HepG2 (cell line): ENCODE measurements at regions not wholly inside any gene's neighbourhood (a gene's known extent, or its start where the extent isn't known, plus 50 kb on each side); places are given as distances from the start of the nearest gene placed in this dataset.
A peak's percentile ranks its signal among the peaks of the same experiment; 100 is the strongest.

ENCODE experiments used
- ATAC-seq: fragments of 200-7000 bp; cut with Tn5 transposase; 3 replicates; pipeline ENCODE4 v1.9.1; 2020; ENCODE audit warnings: mild to moderate bottlenecking, moderate library complexity
- BruUV-seq: library from RNA; stranded (reverse); fragments of 400-500 nt; replicated peaks from 2 replicates; lab custom pipeline; 2021; lab: Mats Ljungman, UMichigan
- CTCF ChIA-PET: fragments of 300-600 bp; formaldehyde crosslinking; extraction: SDS; loops from one replicate; lab custom pipeline; 2021; ENCODE audit warnings: low total read pairs, inconsistent platforms, low intra/inter-chr PET ratio; lab: Yijun Ruan, JAX
- POLR2A ChIA-PET: fragments of 350-600 bp; sonication (Branson Sonifier 250); formaldehyde crosslinking; loops from one replicate; lab custom pipeline; 2020; ENCODE audit warnings: antibody characterized with exemption, inconsistent platforms; lab: Yijun Ruan, JAX
- DNase-seq: peaks from one replicate; pipeline ENCODE4 v3.0.0-alpha.2; 2015; ENCODE audit warnings: low spot score
- FAIRE-seq: peaks from 3 replicates; lab custom pipeline; 2011; peaks lifted over from hg19 to GRCh38; lab: Jason Lieb, UNC
- H2AFZ ChIP-seq: one replicate; pipeline ENCODE4 v1.6.1; 2011; ENCODE audit warnings: low read length, inconsistent platforms
- H3K27ac ChIP-seq: fragments of 300-600 bp; 3 replicates; pipeline ENCODE4 v1.8.0; 2011; ENCODE audit warnings: mixed run types, mild to moderate bottlenecking, mixed read lengths, low read length, inconsistent platforms; ENCODE audit not compliant: insufficient read depth; ENCODE audit errors: extremely low read length
- H3K27me3 ChIP-seq, 2 experiments: fragments of 200-600 bp in 1 of 2; 2 replicates in 1 of 2; 3 replicates in 1 of 2; pipeline versions ENCODE4 v1.6.0 to v1.8.0; 2011; ENCODE audit warnings: low read length in 2 of 2, mild to moderate bottlenecking in 2 of 2, moderate library complexity in 2 of 2, inconsistent platforms in 1 of 2; ENCODE audit not compliant: insufficient read depth in 2 of 2, control insufficient read depth in 1 of 2
- H3K36me3 ChIP-seq, 2 experiments: fragments of 200-600 bp in 1 of 2; replicated peaks in 1 of 2; 2 replicates in 1 of 2; 3 replicates in 1 of 2; pipeline versions ENCODE4 v1.5.1 to v1.8.0; 2011; ENCODE audit warnings: low read length in 2 of 2, inconsistent platforms in 1 of 2; ENCODE audit not compliant: insufficient read depth in 2 of 2, control insufficient read depth in 1 of 2
- H3K4me1 ChIP-seq: 2 replicates; pipeline ENCODE4 v1.5.1; 2012; ENCODE audit warnings: low read length, inconsistent platforms; ENCODE audit not compliant: insufficient read depth
- H3K4me2 ChIP-seq: 2 replicates; pipeline ENCODE4 v1.6.0; 2011; ENCODE audit warnings: low read depth, low read length, inconsistent platforms
- H3K4me3 ChIP-seq, 3 experiments: fragments of 200-600 bp in 1 of 3; sonication (generic), shearing (Covaris generic) in 1 of 3; replicated peaks in 1 of 3; 2 replicates each; pipeline ENCODE4 v1.5.1; 2011 to 2016; ENCODE audit warnings: low read length in 3 of 3, inconsistent platforms in 2 of 3, low read depth in 2 of 3, mild to moderate bottlenecking in 2 of 3, control low read depth in 1 of 3, mixed read lengths in 1 of 3; ENCODE audit not compliant: insufficient read depth in 1 of 3
- H3K79me2 ChIP-seq: one replicate; pipeline ENCODE4 v1.6.1; 2011; ENCODE audit warnings: low read length, inconsistent platforms; ENCODE audit not compliant: insufficient read depth
- H3K9ac ChIP-seq: 2 replicates; pipeline ENCODE4 v1.6.0; 2011; ENCODE audit warnings: mild to moderate bottlenecking, low read depth, low read length, inconsistent platforms; ENCODE audit not compliant: insufficient read depth
- H3K9me3 ChIP-seq: 2 replicates; pipeline ENCODE4 v1.5.1; 2012; ENCODE audit warnings: mild to moderate bottlenecking, low read length
- H4K20me1 ChIP-seq: 2 replicates; pipeline ENCODE4 v1.6.0; 2011; ENCODE audit warnings: inconsistent platforms, mild to moderate bottlenecking, low read length, moderate library complexity; ENCODE audit not compliant: insufficient read depth
- CTCF ChIP-seq: sonication (generic); formaldehyde crosslinking; IDR thresholded peaks from 2 replicates; pipeline ENCODE4 v1.5.0; 2020; ENCODE audit warnings: mild to moderate bottlenecking, missing genetic modification reagents, moderate library complexity
- EP300 ChIP-seq, 3 experiments: sonication (generic) in 1 of 3; formaldehyde crosslinking in 1 of 3; IDR thresholded peaks; 2 replicates each; pipeline versions ENCODE4 v1.5.1 to v1.6.1; 2011 to 2020; ENCODE audit warnings: low read depth in 2 of 3, low read length in 2 of 3, borderline replicate concordance in 1 of 3, improper control_type of control experiment in 1 of 3, mild to moderate bottlenecking in 1 of 3, missing genetic modification reagents in 1 of 3, moderate library complexity in 1 of 3
- MAFF ChIP-seq: IDR thresholded peaks from 2 replicates; pipeline ENCODE4 v1.6.1; 2011; ENCODE audit warnings: low read depth, low read length, improper control_type of control experiment
- MAFK ChIP-seq, 2 experiments: IDR thresholded peaks in 1 of 2; conservative IDR thresholded peaks in 1 of 2; 2 replicates each; pipeline ENCODE4 v1.6.1; 2011; ENCODE audit warnings: improper control_type of control experiment in 2 of 2, low read length in 2 of 2
- MATR3 ChIP-seq: sonication (generic); formaldehyde crosslinking; IDR thresholded peaks from 2 replicates; pipeline ENCODE4 v1.4.0; 2020; ENCODE audit warnings: missing genetic modification reagents
- SMC3 ChIP-seq: IDR thresholded peaks from 2 replicates; pipeline ENCODE4 v1.6.1; 2011; ENCODE audit warnings: low read length, improper control_type of control experiment
- STAG1 ChIP-seq: sonication (generic); formaldehyde crosslinking; IDR thresholded peaks from 2 replicates; pipeline ENCODE4 v1.4.0; 2020; ENCODE audit warnings: missing genetic modification reagents
- ZBTB10 ChIP-seq: sonication (generic); formaldehyde crosslinking; IDR thresholded peaks from 2 replicates; pipeline ENCODE4 v1.4.0; 2020; ENCODE audit warnings: missing genetic modification reagents, borderline replicate concordance
- ZFP82 ChIP-seq: sonication (generic); formaldehyde crosslinking; IDR thresholded peaks from 2 replicates; pipeline ENCODE4 v1.5.1; 2020; ENCODE audit warnings: mild to moderate bottlenecking, missing genetic modification reagents, borderline replicate concordance
- ZNF326 ChIP-seq: sonication (generic); formaldehyde crosslinking; IDR thresholded peaks from 2 replicates; pipeline ENCODE4 v1.4.0; 2020; ENCODE audit warnings: missing genetic modification reagents, borderline replicate concordance
- ZNF337 ChIP-seq: sonication (generic); formaldehyde crosslinking; IDR thresholded peaks from 2 replicates; pipeline ENCODE4 v1.5.1; 2020; ENCODE audit warnings: missing genetic modification reagents, low read depth, mild to moderate bottlenecking, borderline replicate concordance
- WGBS: methylation state at CpG from one replicate; pipeline ENCODE4 v1.1.6; 2017; ENCODE audit warnings: low lambda C conversion rate; 5-methylcytosine and 5-hydroxymethylcytosine counted together
- in situ Hi-C: cut with HindIII; loops from 2 replicates; pipeline ENCODE4 v1.10.0; 2017; ENCODE audit warnings: low pct_unique_long_range_greater_than_20kb; ENCODE audit not compliant: extremely low pct_ligation_motif_present
- intact Hi-C: fragments of 100-400 bp; cut with micrococcal nuclease; formaldehyde crosslinking; loops from one replicate; pipeline ENCODE4 v1.10.0; 2022; ENCODE audit not compliant: unreplicated experiment

GRCh38 chr4:84260495-84260894, 238.6 kb downstream of the NKX6-1 start:
- BruUV-seq, result no TSS peak
- Histone ChIP-seq H3K9me3 (peaks cover 10% of the 10 kb centered on the region), H3K27me3 (no peaks in the 10 kb centered on the region), H3K36me3 (no peaks in the 10 kb centered on the region), H3K9ac (no peak overlapping the region), H3K27ac (no peak overlapping the region), H3K4me2 (no peak overlapping the region), H3K4me1 (no peaks in the 10 kb centered on the region), H2AFZ (no peak overlapping the region), H3K4me3 (no peak overlapping the region), H3K79me2 (no peaks in the 10 kb centered on the region), H4K20me1 (no peaks in the 10 kb centered on the region)
- ChIA-PET CTCF (interaction anchor here (1.9 to 2.1 kb wide), 2 partner anchors 489 to 616 kb away, joined by 9 to 16 read pairs; no protein-coding TSS in a partner anchor), POLR2A (no interaction called here)
- FAIRE-seq (no peak), DNase-seq (no peak), ATAC-seq (no peak)
- intact Hi-C loops (no loop called here), in situ Hi-C loops (loop anchor here (25.0 kb wide), 1 partner anchor 498 kb away; no protein-coding TSS in a partner anchor)
- TF ChIP-seq ZNF326 (no peak), ZNF337 (CRISPR knock-in tag) (peak; percentile 51; the same call in 1 of the 2 replicates)

- no peak overlapping the region for H3K9ac ChIP-seq
- in situ Hi-C loops, result loop anchor here (25.0 kb wide), 1 partner anchor 497 kb away; no protein-coding TSS in a partner anchor
- CTCF ChIA-PET, result interaction anchor here (1.9 to 2.1 kb wide), 2 partner anchors 488 to 615 kb away, joined by 9 to 16 read pairs; no protein-coding TSS in a partner anchor
- BruUV-seq, result no TSS peak
- no peak overlapping the region for H3K4me2 ChIP-seq
- intact Hi-C loops, result loop anchor here (1.0 to 5.0 kb wide), 2 partner anchors 352 to 488 kb away; no protein-coding TSS in a partner anchor
- no peaks in the 10 kb centered on the region for H3K36me3 ChIP-seq
- no peaks in the 10 kb centered on the region for H3K27me3 ChIP-seq
- H4K20me1 ChIP-seq, result no peaks in the 10 kb centered on the region
- DNase-seq (peak; percentile 11), ATAC-seq (peak; percentile 70), FAIRE-seq (peak; percentile 18)
- H3K4me3 ChIP-seq, result no peak overlapping the region
- peaks cover 10% of the 10 kb centered on the region for H3K9me3 ChIP-seq
- POLR2A ChIA-PET, result no interaction called here
- no peak for TF ChIP-seq ZFP82
- no peak for TF ChIP-seq ZBTB10
- no peak for TF ChIP-seq EP300 (IDR thresholded peaks at IDR 0.05; ENCODE audit: low read depth in 2 of 2, low read length in 2 of 2)
- no peak for TF ChIP-seq EP300 (CRISPR knock-in tag; IDR thresholded peaks at IDR 0.05; ENCODE audit: borderline replicate concordance)
- TF ChIP-seq STAG1, result peak; percentile 60
- 0 out of 2 replicates have a peak, but pooled peaks have one; percentile 18 for TF ChIP-seq MAFF
- peak; percentile 63 for TF ChIP-seq SMC3
- no peak for TF ChIP-seq MATR3 (CRISPR knock-in tag)
- peak; percentile 71 for TF ChIP-seq CTCF (CRISPR knock-in tag)
- peak; percentile 20 to 57; a peak in 1 of 4 replicates for TF ChIP-seq MAFK (conservative IDR thresholded peaks at IDR 0.05 in 1 of 2, IDR thresholded peaks at IDR 0.05 in 1 of 2; ENCODE audit: low read length in 2 of 2)
- H3K79me2 ChIP-seq, result no peaks in the 10 kb centered on the region
- H3K4me1 ChIP-seq, result no peaks in the 10 kb centered on the region
- no peak overlapping the region for H3K27ac ChIP-seq
- WGBS, result 0% methylated on average over 2 of the region's 2 CpGs
- no peak overlapping the region for H2AFZ ChIP-seq
These were observed 239.9 kb downstream of the NKX6-1 start for GRCh38 chr4:84258905-84259830.
